ENCODE measurements at regions not wholly inside any gene's neighbourhood (a gene's known extent, or its start where the extent isn't known, plus 50 kb on each side); places are given as distances from the start of the nearest gene placed in this dataset.
A peak's percentile ranks its signal among the peaks of the same experiment; 100 is the strongest.

DNA sequence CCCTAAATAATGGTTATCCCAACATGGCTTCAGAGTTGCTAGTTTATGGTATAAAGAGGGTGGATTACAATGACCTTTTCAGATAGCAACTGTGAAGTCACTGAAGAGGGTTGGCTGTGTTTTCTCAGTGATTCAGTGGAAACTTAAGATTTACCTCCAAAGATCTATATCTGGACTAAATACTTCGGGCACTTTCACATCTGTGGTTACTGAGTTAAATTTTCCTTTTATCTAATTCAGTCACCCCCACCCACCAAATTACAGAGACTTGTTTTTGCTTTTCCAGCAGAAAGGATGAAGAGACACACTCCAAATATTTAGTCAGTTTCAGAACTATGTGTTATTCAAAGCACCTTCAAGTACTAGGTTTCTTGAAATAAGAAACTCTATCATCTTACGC lies 573.2 kb downstream of the CCDC171 start:
- TF ChIP-seq SIN3A (IDR thresholded peaks at IDR 0.05; ENCODE audit: borderline replicate concordance, low read depth, low read length) (no peak), POLR2AphosphoS5 (IDR thresholded peaks at IDR 0.05; ENCODE audit: low read depth, low read length) (no peak), YY1 (IDR thresholded peaks at IDR 0.05; ENCODE audit: low read depth) (no peak), NFIC (IDR thresholded peaks at IDR 0.05; ENCODE audit: borderline replicate concordance) (peak; percentile 17; the same call in 1 of the 2 replicates), JUND (IDR thresholded peaks at IDR 0.05) (no peak; the same call in 1 of the 2 replicates), TAF1 (IDR thresholded peaks at IDR 0.05; ENCODE audit: borderline replicate concordance, low read depth, low read length) (no peak), GABPA (IDR thresholded peaks at IDR 0.05; ENCODE audit: low read depth) (no peak), TEAD4 (IDR thresholded peaks at IDR 0.05; ENCODE audit: borderline replicate concordance, insufficient read depth) (no peak), CTCF (IDR thresholded peaks at IDR 0.05) (no peak), EZH2phosphoT487 (IDR thresholded peaks at IDR 0.05; ENCODE audit: borderline replicate concordance, low read depth) (no peak)
- TF ChIP-seq, protein P1, sequence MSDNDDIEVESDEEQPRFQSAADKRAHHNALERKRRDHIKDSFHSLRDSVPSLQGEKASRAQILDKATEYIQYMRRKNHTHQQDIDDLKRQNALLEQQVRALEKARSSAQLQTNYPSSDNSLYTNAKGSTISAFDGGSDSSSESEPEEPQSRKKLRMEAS (IDR thresholded peaks at IDR 0.05; ENCODE audit: low read depth), result no peak
- TF ChIP-seq, protein P2, sequence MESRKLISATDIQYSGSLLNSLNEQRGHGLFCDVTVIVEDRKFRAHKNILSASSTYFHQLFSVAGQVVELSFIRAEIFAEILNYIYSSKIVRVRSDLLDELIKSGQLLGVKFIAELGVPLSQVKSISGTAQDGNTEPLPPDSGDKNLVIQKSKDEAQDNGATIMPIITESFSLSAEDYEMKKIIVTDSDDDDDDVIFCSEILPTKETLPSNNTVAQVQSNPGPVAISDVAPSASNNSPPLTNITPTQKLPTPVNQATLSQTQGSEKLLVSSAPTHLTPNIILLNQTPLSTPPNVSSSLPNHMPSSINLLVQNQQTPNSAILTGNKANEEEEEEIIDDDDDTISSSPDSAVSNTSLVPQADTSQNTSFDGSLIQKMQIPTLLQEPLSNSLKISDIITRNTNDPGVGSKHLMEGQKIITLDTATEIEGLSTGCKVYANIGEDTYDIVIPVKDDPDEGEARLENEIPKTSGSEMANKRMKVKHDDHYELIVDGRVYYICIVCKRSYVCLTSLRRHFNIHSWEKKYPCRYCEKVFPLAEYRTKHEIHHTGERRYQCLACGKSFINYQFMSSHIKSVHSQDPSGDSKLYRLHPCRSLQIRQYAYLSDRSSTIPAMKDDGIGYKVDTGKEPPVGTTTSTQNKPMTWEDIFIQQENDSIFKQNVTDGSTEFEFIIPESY (IDR thresholded peaks at IDR 0.05; ENCODE audit: borderline replicate concordance, low read depth), result no peak
- TF ChIP-seq, protein P3, sequence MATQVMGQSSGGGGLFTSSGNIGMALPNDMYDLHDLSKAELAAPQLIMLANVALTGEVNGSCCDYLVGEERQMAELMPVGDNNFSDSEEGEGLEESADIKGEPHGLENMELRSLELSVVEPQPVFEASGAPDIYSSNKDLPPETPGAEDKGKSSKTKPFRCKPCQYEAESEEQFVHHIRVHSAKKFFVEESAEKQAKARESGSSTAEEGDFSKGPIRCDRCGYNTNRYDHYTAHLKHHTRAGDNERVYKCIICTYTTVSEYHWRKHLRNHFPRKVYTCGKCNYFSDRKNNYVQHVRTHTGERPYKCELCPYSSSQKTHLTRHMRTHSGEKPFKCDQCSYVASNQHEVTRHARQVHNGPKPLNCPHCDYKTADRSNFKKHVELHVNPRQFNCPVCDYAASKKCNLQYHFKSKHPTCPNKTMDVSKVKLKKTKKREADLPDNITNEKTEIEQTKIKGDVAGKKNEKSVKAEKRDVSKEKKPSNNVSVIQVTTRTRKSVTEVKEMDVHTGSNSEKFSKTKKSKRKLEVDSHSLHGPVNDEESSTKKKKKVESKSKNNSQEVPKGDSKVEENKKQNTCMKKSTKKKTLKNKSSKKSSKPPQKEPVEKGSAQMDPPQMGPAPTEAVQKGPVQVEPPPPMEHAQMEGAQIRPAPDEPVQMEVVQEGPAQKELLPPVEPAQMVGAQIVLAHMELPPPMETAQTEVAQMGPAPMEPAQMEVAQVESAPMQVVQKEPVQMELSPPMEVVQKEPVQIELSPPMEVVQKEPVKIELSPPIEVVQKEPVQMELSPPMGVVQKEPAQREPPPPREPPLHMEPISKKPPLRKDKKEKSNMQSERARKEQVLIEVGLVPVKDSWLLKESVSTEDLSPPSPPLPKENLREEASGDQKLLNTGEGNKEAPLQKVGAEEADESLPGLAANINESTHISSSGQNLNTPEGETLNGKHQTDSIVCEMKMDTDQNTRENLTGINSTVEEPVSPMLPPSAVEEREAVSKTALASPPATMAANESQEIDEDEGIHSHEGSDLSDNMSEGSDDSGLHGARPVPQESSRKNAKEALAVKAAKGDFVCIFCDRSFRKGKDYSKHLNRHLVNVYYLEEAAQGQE (IDR thresholded peaks at IDR 0.05; ENCODE audit: low read depth, low read length), result no peak

All from SK-N-SH (cell line).